CD4-positive, CD25-positive, alpha-beta regulatory T cell (primary cell): ENCODE measurements at regions not wholly inside any gene's neighbourhood (a gene's known extent, or its start where the extent isn't known, plus 50 kb on each side); places are given as distances from the start of the nearest gene placed in this dataset.

Source experiments
- ATAC-seq, 2 donors: fragments of 150-1000 bp; cut with Tn5 transposase; one replicate each; pipeline ENCODE4 v1.10.0; 2021; ENCODE audit warnings: low read depth in 2 of 2, moderate number of reproducible peaks in 2 of 2, moderate library complexity in 1 of 2
- DNase-seq, 3 donors: peaks; one replicate each; pipeline versions ENCODE4 v3.0.0 to v3.0.0-alpha.2; 2012 to 2022; ENCODE audit warnings: mixed read lengths in 1 of 3
- H3K27ac ChIP-seq: one replicate; pipeline ENCODE4 v1.7.0; 2013; ENCODE audit warnings: mild to moderate bottlenecking, low read length; ENCODE audit not compliant: insufficient read depth, poor library complexity, severe bottlenecking
- H3K27me3 ChIP-seq: one replicate; pipeline ENCODE4 v1.7.0; 2013; ENCODE audit warnings: low read length; ENCODE audit not compliant: control insufficient read depth, insufficient read depth
- H3K36me3 ChIP-seq: one replicate; pipeline ENCODE4 v1.7.0; 2013; ENCODE audit warnings: mild to moderate bottlenecking, low read length, moderate library complexity; ENCODE audit not compliant: control insufficient read depth, insufficient read depth
- H3K4me1 ChIP-seq: 2 replicates; pipeline ENCODE4 v1.7.0; 2013; ENCODE audit warnings: mild to moderate bottlenecking, low read length; ENCODE audit not compliant: insufficient read depth, control insufficient read depth, poor library complexity, severe bottlenecking
- H3K4me3 ChIP-seq: one replicate; pipeline ENCODE4 v1.7.0; 2013; ENCODE audit warnings: low read depth, mild to moderate bottlenecking, low read length, moderate library complexity
- H3K9me3 ChIP-seq, 2 experiments: 1 replicate in 1 of 2; 2 replicates in 1 of 2; pipeline ENCODE4 v1.7.0; 2013; ENCODE audit warnings: low read length in 2 of 2, mild to moderate bottlenecking in 1 of 2, moderate library complexity in 1 of 2; ENCODE audit not compliant: control insufficient read depth in 2 of 2
- H3K27ac Mint-ChIP-seq, 3 donors: one replicate each; pipeline ENCODE4 v1.8.0; 2020 to 2022; ENCODE audit warnings: mild to moderate bottlenecking in 3 of 3, mixed read lengths in 3 of 3, moderate library complexity in 2 of 3
- H3K27me3 Mint-ChIP-seq: one replicate; pipeline ENCODE4 v1.8.0; 2022; ENCODE audit warnings: mild to moderate bottlenecking, mixed read lengths
- H3K36me3 Mint-ChIP-seq: one replicate; pipeline ENCODE4 v1.8.0; 2020; ENCODE audit warnings: mixed read lengths
- H3K4me1 Mint-ChIP-seq, 4 donors: one replicate each; pipeline ENCODE4 v1.8.0; 2020 to 2022; ENCODE audit warnings: mixed read lengths in 4 of 4, mild to moderate bottlenecking in 1 of 4
- H3K4me3 Mint-ChIP-seq, 4 donors: one replicate each; pipeline ENCODE4 v1.8.0; 2020 to 2022; ENCODE audit warnings: mild to moderate bottlenecking in 4 of 4, mixed read lengths in 4 of 4, moderate library complexity in 3 of 4
- H3K9me3 Mint-ChIP-seq, 7 donors: one replicate each; pipeline ENCODE4 v1.8.0; 2020 to 2022; ENCODE audit warnings: mixed read lengths in 7 of 7, mild to moderate bottlenecking in 3 of 7, moderate library complexity in 2 of 7

DNA sequence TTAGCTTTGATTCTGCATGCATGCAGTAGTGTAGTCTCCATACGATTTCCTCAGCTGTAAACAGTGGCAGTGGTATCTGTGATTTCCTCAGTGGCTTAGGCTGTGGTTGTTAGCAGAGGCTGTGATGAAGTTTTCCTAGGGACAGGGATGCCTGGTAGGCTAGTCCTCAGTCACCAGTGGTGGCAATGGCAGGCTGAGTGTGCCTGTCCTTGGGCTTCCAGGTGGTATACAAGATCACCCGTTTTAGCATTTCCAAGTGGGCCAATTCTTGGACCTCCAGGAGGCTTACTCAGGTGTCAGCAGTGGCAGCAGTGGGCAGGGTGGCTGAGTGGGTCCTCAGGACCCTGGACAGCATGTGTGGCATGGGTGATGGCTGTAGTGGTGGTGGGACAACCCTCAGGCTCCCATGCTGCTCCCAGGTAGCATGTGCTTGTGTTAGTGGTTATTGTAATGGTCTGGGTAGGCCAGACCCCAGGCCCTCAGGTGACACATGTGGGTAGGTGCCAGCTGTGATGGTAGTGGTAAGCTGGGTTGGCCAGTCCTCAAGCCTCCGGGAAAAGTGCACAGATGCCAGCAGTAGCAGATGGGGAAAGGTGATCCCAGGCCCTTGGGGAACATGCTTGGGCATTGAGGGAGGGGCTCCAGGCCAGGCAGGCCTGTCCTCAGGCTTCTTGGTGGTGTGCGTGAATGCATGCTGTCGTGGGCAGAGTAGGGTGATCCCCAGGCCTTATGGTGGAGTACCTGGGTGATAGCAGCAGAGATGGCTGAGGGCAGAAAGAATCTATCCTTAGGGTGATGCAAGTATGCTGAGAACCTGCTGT lies 146.5 kb downstream of the PAPOLA start:
- Mint-ChIP-seq H3K4me1 (no peaks in the 10 kb centered on the region), H3K36me3 (no peaks in the 10 kb centered on the region), H3K9me3 (peaks cover 0 to 20% (median 9%) of the 10 kb centered on the region in 7 donors), H3K27me3 (peaks cover 33% of the 10 kb centered on the region), H3K27ac (no peak overlapping the region), H3K4me3 (no peak overlapping the region)
- H3K4me1 ChIP-seq, result no peaks in the 10 kb centered on the region
- no peak overlapping the region for H3K4me3 ChIP-seq
- H3K36me3 ChIP-seq, result no peaks in the 10 kb centered on the region
- no peak overlapping the region for H3K27ac ChIP-seq
- H3K27me3 ChIP-seq, result peaks cover 11% of the 10 kb centered on the region
- no peak for ATAC-seq
- DNase-seq, result no peak
- peaks cover 11 to 16% of the 10 kb centered on the region in 2 experiments for H3K9me3 ChIP-seq

DNA sequence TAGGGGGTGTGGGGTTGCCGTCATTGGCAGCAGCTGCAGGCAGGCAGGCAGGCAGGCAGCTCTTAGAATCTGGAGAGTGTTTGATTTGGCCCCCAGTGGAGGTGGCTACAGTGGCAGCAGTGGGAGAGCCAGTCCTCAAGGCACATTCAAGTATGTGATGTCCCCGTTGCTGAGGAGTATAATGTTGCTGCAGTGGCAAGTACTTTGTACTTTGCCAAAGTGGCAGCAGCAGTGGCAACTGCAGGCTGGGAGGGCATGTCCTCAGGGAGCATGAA lies 147.1 kb downstream of the PAPOLA start:
- peaks cover 11% of the 10 kb centered on the region for H3K27me3 ChIP-seq
- no peak overlapping the region for H3K27ac Mint-ChIP-seq
- H3K4me3 Mint-ChIP-seq, result no peak overlapping the region
- peaks cover 0 to 20% (median 9%) of the 10 kb centered on the region in 7 donors for H3K9me3 Mint-ChIP-seq
- no peak overlapping the region for H3K27ac ChIP-seq
- ATAC-seq (no peak), DNase-seq (no peak)
- H3K27me3 Mint-ChIP-seq, result peaks cover 33% of the 10 kb centered on the region
- no peaks in the 10 kb centered on the region for H3K4me1 ChIP-seq
- no peak overlapping the region for H3K4me3 ChIP-seq
- H3K36me3 Mint-ChIP-seq, result no peaks in the 10 kb centered on the region
- no peaks in the 10 kb centered on the region for H3K4me1 Mint-ChIP-seq
- H3K9me3 ChIP-seq, result peaks cover 11 to 16% of the 10 kb centered on the region in 2 experiments
- no peaks in the 10 kb centered on the region for H3K36me3 ChIP-seq

DNA sequence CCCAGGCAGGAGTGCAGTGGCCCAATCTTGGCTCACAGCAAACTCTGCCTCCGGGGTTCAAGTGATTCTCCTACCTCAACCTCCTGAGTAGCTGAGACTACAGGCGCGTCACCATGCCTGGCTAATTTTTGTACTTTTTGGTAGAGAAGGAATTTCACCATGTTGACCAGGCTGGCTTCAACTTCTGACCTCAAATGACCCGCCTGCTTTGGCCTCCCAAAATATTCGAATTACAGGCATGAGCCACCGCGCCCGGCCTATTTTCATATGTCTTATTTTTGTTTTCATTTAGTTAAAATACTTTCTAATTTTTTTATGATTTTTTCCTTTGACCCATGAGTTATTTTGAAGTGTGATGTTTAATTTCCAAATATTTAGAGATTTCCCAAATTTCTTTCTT lies 143.6 kb upstream of the VRK1 start:
- peaks cover 3% of the 10 kb centered on the region for H3K36me3 Mint-ChIP-seq
- Histone ChIP-seq H3K4me3 (no peak overlapping the region), H3K27ac (no peak overlapping the region), H3K27me3 (peaks cover 21% of the 10 kb centered on the region), H3K36me3 (no peaks in the 10 kb centered on the region), H3K4me1 (no peaks in the 10 kb centered on the region), H3K9me3 (peaks cover 14 to 17% of the 10 kb centered on the region in 2 experiments)
- H3K27me3 Mint-ChIP-seq, result peaks cover 40% of the 10 kb centered on the region
- H3K27ac Mint-ChIP-seq, result no peak overlapping the region
- H3K9me3 Mint-ChIP-seq, result peaks cover 0 to 10% (median 3%) of the 10 kb centered on the region in 7 donors
- ATAC-seq (no peak), DNase-seq (no peak)
- no peaks in the 10 kb centered on the region for H3K4me1 Mint-ChIP-seq
- H3K4me3 Mint-ChIP-seq, result no peak overlapping the region

DNA sequence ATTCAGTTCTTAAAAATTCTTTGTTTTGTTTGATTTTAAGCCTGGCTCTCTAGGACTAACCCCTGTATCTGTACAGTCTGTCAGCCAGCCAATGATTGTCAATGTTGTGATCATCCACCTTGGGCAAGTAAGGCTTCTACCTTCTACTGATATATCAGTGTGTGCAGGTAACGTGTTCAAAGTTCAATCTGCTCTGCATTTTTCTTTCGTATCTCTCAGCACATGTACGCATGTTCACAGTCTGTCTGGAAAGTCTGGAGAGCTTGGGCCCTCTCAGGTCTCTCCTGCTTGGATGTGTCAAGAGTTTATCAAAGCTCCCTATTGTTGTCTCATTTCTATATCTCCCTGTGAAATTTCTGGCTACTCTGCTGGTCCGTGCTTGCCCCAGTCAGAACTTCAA lies 138.6 kb upstream of the VRK1 start:
- H3K27me3 Mint-ChIP-seq, result peaks cover 53% of the 10 kb centered on the region
- H3K27me3 ChIP-seq, result peaks cover 21% of the 10 kb centered on the region
- DNase-seq, result no peak
- H3K9me3 ChIP-seq, result peaks cover 13 to 14% of the 10 kb centered on the region in 2 experiments
- H3K27ac Mint-ChIP-seq, result no peak overlapping the region
- no peaks in the 10 kb centered on the region for H3K4me1 ChIP-seq
- no peaks in the 10 kb centered on the region for H3K36me3 ChIP-seq
- no peak for ATAC-seq
- H3K27ac ChIP-seq, result no peak overlapping the region
- peaks cover 3% of the 10 kb centered on the region for H3K36me3 Mint-ChIP-seq
- H3K9me3 Mint-ChIP-seq, result peaks cover 0 to 10% (median 3%) of the 10 kb centered on the region in 7 donors
- no peaks in the 10 kb centered on the region for H3K4me1 Mint-ChIP-seq
- H3K4me3 ChIP-seq, result no peak overlapping the region
- no peak overlapping the region for H3K4me3 Mint-ChIP-seq

DNA sequence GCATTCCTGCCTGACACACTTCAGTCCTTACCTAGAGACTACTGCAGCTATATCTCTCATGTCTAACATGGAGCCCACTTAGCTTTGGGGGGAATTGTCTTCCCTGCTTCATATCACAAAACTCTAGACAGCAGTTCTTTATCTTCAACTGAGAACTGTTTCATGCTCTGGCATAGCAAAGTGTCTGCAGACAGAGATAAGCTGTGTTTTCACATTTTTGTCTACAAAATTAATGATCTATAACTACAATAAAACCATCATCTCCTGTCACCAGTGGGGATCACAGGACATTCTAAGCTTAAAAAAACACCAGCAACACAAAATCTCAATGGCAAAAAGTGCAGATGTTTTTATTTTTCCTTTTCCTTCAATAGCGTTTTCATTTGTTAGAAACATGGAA lies 137.1 kb upstream of the VRK1 start:
- ATAC-seq (no peak), DNase-seq (no peak)
- peaks cover 3% of the 10 kb centered on the region for H3K36me3 Mint-ChIP-seq
- Histone ChIP-seq H3K27me3 (peaks cover 21% of the 10 kb centered on the region), H3K4me3 (no peak overlapping the region), H3K4me1 (no peaks in the 10 kb centered on the region), H3K9me3 (peaks cover 13 to 14% of the 10 kb centered on the region in 2 experiments), H3K36me3 (no peaks in the 10 kb centered on the region), H3K27ac (no peak overlapping the region)
- H3K27me3 Mint-ChIP-seq, result peaks cover 47% of the 10 kb centered on the region
- H3K27ac Mint-ChIP-seq, result no peak overlapping the region
- H3K4me1 Mint-ChIP-seq, result no peaks in the 10 kb centered on the region
- no peak overlapping the region for H3K4me3 Mint-ChIP-seq
- peaks cover 0 to 10% (median 3%) of the 10 kb centered on the region in 7 donors for H3K9me3 Mint-ChIP-seq

DNA sequence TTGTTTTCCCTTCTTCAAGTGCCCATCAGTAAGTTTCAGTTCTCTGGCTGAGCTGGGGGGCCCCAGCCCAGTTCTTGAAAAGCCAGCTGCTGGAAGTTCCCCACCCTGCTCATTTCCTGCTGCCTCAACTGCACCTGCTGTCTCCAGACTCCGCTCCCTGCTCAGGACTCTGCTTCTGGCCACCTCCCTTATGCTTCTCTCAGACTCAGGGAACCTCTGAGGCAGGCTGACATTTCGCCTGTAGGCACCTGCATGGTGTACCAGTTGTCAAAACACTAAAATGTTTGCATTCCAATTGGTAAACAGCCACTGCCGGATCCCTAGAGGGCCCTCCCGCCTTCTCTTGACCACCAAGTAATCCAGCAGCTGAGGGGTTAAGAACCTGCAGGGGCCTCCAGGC lies 136.5 kb upstream of the VRK1 start:
- no peak for ATAC-seq
- Mint-ChIP-seq H3K36me3 (peaks cover 3% of the 10 kb centered on the region), H3K27me3 (peaks cover 42% of the 10 kb centered on the region), H3K27ac (no peak overlapping the region), H3K4me1 (no peaks in the 10 kb centered on the region), H3K9me3 (peaks cover 0 to 10% (median 2%) of the 10 kb centered on the region in 7 donors), H3K4me3 (no peak overlapping the region)
- peaks cover 20% of the 10 kb centered on the region for H3K27me3 ChIP-seq
- H3K27ac ChIP-seq, result no peak overlapping the region
- DNase-seq, result peak in 1 of 3 donors; percentile 6
- no peaks in the 10 kb centered on the region for H3K36me3 ChIP-seq
- no peaks in the 10 kb centered on the region for H3K4me1 ChIP-seq
- no peak overlapping the region for H3K4me3 ChIP-seq
- H3K9me3 ChIP-seq, result peaks cover 13 to 14% of the 10 kb centered on the region in 2 experiments

DNA sequence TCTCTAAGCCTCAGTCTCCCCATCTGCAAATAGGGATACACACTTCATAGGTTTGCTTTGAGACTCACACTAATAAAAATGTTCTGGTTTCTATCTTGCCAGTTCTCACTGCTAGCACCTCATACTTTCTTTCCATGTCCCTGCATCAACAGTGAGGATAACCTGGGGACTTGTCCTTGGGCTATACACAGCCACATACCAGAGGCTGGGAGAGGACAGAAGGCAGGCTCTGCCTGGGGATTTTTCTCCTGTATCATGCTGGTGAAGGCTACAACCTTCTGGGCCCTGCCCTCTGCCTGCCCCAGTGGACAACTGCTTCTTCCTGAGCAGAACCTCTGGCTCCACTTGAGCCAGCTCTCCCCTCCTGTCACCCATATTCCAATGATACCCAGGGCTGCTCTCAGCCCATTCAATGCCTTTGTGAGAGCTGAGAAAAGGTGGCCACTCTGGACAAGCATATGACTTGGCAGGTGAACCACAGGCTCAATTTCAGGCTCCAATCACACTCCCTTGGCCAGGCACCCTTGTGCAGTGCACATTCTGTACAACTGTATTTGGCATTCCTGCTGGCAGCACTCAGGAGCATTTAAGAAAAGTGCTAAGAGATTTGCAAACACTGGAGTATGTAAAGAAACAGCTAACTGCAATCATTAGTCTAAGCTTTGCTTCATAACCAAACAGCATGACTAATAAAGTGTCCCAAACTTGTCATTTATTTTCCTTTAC lies 135.8 kb upstream of the VRK1 start:
- Histone ChIP-seq H3K27me3 (peaks cover 16% of the 10 kb centered on the region), H3K27ac (no peak overlapping the region), H3K4me3 (no peak overlapping the region), H3K36me3 (no peaks in the 10 kb centered on the region), H3K9me3 (peaks cover 11% of the 10 kb centered on the region in 2 experiments), H3K4me1 (no peaks in the 10 kb centered on the region)
- H3K4me1 Mint-ChIP-seq, result no peaks in the 10 kb centered on the region
- H3K9me3 Mint-ChIP-seq, result peaks cover 0 to 10% (median 2%) of the 10 kb centered on the region in 7 donors
- DNase-seq (no peak), ATAC-seq (no peak)
- no peak overlapping the region for H3K27ac Mint-ChIP-seq
- H3K4me3 Mint-ChIP-seq, result no peak overlapping the region
- peaks cover 3% of the 10 kb centered on the region for H3K36me3 Mint-ChIP-seq
- peaks cover 38% of the 10 kb centered on the region for H3K27me3 Mint-ChIP-seq
